Type B pancreatic cell (in vitro differentiated cells): ENCODE measurements at regions not wholly inside any gene's neighbourhood (a gene's known extent, or its start where the extent isn't known, plus 50 kb on each side); places are given as distances from the start of the nearest gene placed in this dataset.

Experiments
- DNase-seq: peaks from one replicate; pipeline ENCODE4 v3.0.0; 2021; ENCODE audit warnings: mixed read lengths; ENCODE audit not compliant: unreplicated experiment; ENCODE audit errors: extremely low spot score
- H3K27ac Mint-ChIP-seq: 2 replicates; pipeline ENCODE4 v1.8.0; 2021; ENCODE audit warnings: mild to moderate bottlenecking, mixed read lengths
- H3K27me3 Mint-ChIP-seq: 2 replicates; pipeline ENCODE4 v1.8.0; 2021; ENCODE audit warnings: mixed read lengths
- H3K36me3 Mint-ChIP-seq: 2 replicates; pipeline ENCODE4 v1.8.0; 2021; ENCODE audit warnings: mixed read lengths
- H3K4me1 Mint-ChIP-seq: one replicate; pipeline ENCODE4 v1.8.0; 2021; ENCODE audit warnings: mixed read lengths; ENCODE audit not compliant: unreplicated experiment
- H3K4me3 Mint-ChIP-seq: 2 replicates; pipeline ENCODE4 v1.8.0; 2021; ENCODE audit warnings: mild to moderate bottlenecking, mixed read lengths
- H3K9me3 Mint-ChIP-seq: 2 replicates; pipeline ENCODE4 v1.8.0; 2021; ENCODE audit warnings: mixed read lengths
- CTCF ChIP-seq: fragments of 200-600 bp; sonication (generic); conservative IDR thresholded peaks from 2 replicates; pipeline ENCODE4 v1.5.0; 2021; ENCODE audit warnings: antibody characterized with exemption, mild to moderate bottlenecking

GRCh38 chr17:36675786-36676185, 74.4 kb downstream of the MRM1 start:
- no peak overlapping the region for H3K4me3 Mint-ChIP-seq
- H3K27me3 Mint-ChIP-seq: peaks cover 29% of the 10 kb centered on the region
- TF ChIP-seq CTCF: no peak
- no peak for DNase-seq
- no peaks in the 10 kb centered on the region for H3K36me3 Mint-ChIP-seq
- no peaks in the 10 kb centered on the region for H3K9me3 Mint-ChIP-seq
- H3K4me1 Mint-ChIP-seq: peaks cover 4% of the 10 kb centered on the region
- H3K27ac Mint-ChIP-seq: no peak overlapping the region

- Mint-ChIP-seq H3K4me3 (no peak overlapping the region), H3K4me1 (peaks cover 4% of the 10 kb centered on the region), H3K9me3 (no peaks in the 10 kb centered on the region), H3K36me3 (no peaks in the 10 kb centered on the region), H3K27ac (no peak overlapping the region), H3K27me3 (peaks cover 30% of the 10 kb centered on the region)
- DNase-seq: no peak
- no peak for TF ChIP-seq CTCF
These were observed 78.6 kb downstream of the MRM1 start for GRCh38 chr17:36679815-36680467.

- Mint-ChIP-seq H3K4me1 (peaks cover 4% of the 10 kb centered on the region), H3K9me3 (no peaks in the 10 kb centered on the region), H3K4me3 (no peak overlapping the region), H3K27me3 (peaks cover 35% of the 10 kb centered on the region), H3K36me3 (no peaks in the 10 kb centered on the region), H3K27ac (no peak overlapping the region)
- DNase-seq: no peak
- no peak for TF ChIP-seq CTCF
These were observed 79.4 kb downstream of the MRM1 start for GRCh38 chr17:36680701-36681202.

- Mint-ChIP-seq H3K36me3 (no peaks in the 10 kb centered on the region), H3K27me3 (peaks cover 38% of the 10 kb centered on the region), H3K9me3 (no peaks in the 10 kb centered on the region), H3K27ac (no peak overlapping the region), H3K4me3 (no peak overlapping the region), H3K4me1 (peaks cover 4% of the 10 kb centered on the region)
- TF ChIP-seq CTCF: no peak
- DNase-seq: no peak
These were observed 81.4 kb downstream of the MRM1 start for GRCh38 chr17:36682773-36683172.

GRCh38 chr17:36683387-36683786, 82.0 kb downstream of the MRM1 start:
- DNase-seq: no peak
- Mint-ChIP-seq H3K9me3 (no peaks in the 10 kb centered on the region), H3K4me1 (peaks cover 4% of the 10 kb centered on the region), H3K27me3 (peaks cover 41% of the 10 kb centered on the region), H3K36me3 (no peaks in the 10 kb centered on the region), H3K27ac (no peak overlapping the region), H3K4me3 (no peak overlapping the region)
- TF ChIP-seq CTCF: no peak
